Posterior cingulate gyrus (tissue), 11 donors: ENCODE measurements at regions not wholly inside any gene's neighbourhood (a gene's known extent, or its start where the extent isn't known, plus 50 kb on each side); places are given as distances from the start of the nearest gene placed in this dataset.

Source experiments
- DNase-seq, 10 donors: peaks; one replicate each; pipeline versions ENCODE4 v3.0.0 to v3.0.0-alpha.2; 2020 to 2021; ENCODE audit warnings: mixed read lengths in 3 of 10
- intact Hi-C: fragments of 100-400 bp; cut with DNase I; formaldehyde crosslinking; loops from one replicate; pipeline ENCODE4 v1.15.1; 2023

- no peak for DNase-seq
- intact Hi-C loops = no loop called here
These were observed 303.6 kb downstream of the SP3 start for GRCh38 chr2:173661586-173661985.

GRCh38 chr2:173663353-173663752 is 301.8 kb downstream of the SP3 start:
- DNase-seq = peak in 1 of 10 donors; percentile 38
- intact Hi-C loops = no loop called here

DNA sequence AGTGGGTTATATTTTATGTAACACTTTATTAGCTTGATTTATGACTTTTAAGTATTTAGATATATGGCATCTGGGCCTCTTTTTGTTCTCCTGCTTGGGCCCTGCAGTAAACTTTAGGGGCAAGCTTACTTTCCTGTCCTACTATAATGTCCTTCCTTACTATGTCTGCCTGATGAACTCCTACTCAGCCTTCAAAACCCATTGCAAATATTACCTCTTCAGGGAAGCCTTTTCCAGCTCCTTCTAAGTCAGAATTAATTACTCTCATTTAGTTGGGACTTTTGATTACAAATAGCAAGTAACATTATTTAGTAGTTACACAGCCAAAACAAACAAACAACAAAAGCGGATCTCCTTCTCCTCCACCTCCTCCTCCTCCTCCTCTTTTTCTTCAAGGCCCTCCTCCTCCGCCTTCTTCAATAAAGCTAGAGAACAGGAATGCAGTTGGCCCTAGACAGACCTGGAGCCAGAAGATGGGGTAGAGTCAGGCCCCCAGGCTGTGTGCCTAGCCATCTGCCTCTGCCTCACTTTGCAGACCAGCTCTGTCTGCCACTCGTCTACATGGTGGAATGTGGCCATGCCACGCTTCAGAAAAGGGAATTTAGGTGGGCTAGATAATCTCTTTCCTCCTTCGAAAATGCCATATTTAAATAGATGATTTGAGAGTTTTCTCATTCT is 301.2 kb downstream of the SP3 start:
- intact Hi-C loops = no loop called here
- DNase-seq = no peak

DNA sequence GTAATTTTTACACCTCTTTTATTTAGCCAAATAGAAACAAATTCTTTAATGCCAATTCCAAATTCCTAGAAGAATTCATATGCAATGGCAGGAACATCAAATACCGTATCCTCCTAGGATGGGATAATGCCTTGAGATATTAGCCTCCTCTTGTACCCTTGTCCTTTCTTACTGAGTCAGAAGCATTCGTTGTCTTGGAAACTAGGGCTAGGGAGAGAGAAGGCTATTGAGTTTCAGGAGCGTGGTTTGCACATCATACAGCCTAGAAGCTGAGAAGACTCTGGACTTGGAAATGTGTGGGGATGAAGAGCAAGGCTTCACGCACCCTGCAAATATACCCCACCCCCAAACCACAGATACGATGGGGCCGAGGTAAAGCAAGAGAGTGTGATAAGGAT is 300.7 kb downstream of the SP3 start:
- no peak for DNase-seq
- intact Hi-C loops = no loop called here

DNA sequence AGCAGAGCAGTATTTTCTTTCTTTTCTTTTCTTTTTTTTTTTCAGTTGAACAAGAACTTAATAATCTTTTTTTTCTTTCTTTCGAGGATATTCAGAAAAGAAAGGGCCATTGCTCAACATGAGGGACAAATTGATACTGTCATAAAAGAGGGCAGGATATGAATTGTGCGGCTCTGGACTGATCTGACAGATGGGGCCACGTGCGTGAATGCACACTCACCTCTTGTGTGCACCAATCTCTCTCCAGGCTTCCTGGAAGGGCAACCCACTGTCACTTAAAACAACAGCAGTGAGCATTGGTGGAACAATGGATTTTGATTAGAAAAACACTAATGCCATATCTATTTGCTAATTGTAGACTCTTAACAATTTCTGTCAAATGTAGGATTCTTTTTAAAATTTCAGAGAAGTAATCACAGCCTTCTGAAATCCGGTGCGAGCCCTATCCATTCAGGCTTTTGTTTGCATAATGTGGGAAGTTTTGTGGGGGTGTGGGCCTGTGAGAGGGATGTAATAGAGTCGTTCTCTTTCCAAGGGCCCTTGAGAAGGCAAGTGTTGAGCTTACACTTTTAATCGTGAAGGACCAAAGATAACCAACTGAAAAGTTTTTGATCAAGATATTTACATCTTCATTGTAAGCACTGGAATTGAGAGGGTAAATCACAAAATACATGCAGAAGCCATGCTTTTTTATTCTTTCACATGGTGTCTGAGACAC is 298.8 kb downstream of the SP3 start:
- DNase-seq = no peak

DNA sequence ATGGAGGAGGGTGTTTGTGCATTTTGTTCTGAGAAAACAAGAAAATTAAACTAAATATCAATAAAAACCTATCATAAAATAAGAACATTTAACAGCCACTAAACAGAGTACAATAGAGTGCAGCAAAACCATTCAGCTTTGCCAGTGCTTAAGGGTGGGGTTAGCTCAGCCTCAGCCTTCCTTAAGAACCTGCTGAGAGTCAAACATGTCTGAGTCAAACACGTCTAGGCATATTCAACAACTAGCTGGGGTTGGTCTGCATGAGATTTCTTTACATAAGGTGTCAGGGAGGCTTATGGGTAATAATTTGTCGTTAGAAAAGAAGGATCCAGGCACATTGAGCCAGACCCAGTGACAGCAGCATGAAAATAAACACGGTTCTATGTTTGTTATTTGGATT is 298.2 kb downstream of the SP3 start:
- intact Hi-C loops = no loop called here
- no peak for DNase-seq

More for the DNA sequence above, 298.8 kb downstream of the SP3 start:
- intact Hi-C loops = no loop called here

- intact Hi-C loops = no loop called here
- DNase-seq = no peak
These were observed 297.8 kb downstream of the SP3 start for GRCh38 chr2:173667415-173667814.

- no peak for DNase-seq
- intact Hi-C loops = no loop called here
These were observed 295.8 kb downstream of the SP3 start for GRCh38 chr2:173669271-173669853.

DNA sequence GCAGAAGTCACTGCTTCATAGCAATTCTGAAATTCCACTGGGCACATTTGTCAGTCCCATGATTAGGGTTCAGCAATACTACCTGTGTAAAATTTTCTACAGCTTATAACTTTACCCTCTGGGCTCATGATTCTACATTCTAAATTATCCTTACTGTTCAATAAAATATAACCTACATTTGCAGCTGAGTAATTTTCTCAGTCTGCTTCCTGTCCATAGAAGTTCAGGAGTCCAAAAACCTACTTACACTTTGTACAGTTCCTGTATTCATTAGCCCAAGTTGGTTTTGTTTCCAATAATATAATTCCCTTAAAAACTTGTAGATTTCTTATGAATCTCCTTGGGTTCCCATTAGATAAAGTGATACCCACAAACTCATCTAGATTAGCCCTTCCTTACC is 295.3 kb downstream of the SP3 start:
- intact Hi-C loops = no loop called here
- DNase-seq = no peak

- intact Hi-C loops = no loop called here
- no peak for DNase-seq
These were observed 292.4 kb downstream of the SP3 start for GRCh38 chr2:173672573-173673340.

GRCh38 chr2:173673640-173674039 is 291.5 kb downstream of the SP3 start:
- intact Hi-C loops = no loop called here
- DNase-seq = no peak

- DNase-seq = no peak
- intact Hi-C loops = no loop called here
These were observed 288.5 kb downstream of the SP3 start for GRCh38 chr2:173676647-173677046.

DNA sequence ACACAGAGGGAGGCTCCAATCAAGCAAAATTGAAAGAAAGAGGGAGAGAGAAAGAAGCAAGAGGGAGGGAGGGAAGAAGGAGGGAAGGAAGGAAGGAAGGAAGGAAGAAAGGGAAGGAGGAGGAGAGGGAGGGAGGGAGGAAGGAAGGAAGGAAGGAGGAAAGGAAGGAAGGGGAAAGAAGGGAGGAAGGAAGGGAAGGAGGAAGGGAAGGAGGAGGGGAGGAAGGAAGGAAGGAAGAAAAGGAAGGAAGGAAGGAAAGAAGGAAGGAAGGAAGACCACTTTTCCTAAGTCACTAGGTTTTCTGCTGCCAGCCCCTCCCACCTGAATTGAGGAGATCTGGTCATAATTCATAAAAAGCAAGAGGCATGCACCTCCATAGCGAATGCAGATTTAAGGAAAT is 287.0 kb downstream of the SP3 start:
- intact Hi-C loops = no loop called here
- DNase-seq = no peak

DNA sequence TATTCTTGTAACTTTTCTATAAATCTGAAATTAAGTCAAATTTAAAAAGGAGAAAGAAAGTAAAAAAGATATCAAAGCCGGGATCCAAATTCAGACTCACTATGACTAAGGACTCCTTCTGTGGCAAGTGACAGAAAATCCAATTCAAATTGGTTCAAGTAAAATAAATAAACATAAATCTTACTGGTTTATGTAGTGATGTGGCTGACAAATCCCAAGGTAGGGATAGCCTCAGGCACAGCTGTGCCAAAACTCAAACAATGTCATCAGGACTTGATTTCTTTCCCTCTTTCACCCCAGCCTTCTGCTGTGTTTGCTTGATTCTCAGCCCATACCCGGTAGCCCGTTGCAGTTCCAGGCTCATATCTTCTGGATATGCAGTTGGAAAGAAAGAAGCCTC is 284.6 kb downstream of the SP3 start:
- no peak for DNase-seq
- intact Hi-C loops = no loop called here

DNA sequence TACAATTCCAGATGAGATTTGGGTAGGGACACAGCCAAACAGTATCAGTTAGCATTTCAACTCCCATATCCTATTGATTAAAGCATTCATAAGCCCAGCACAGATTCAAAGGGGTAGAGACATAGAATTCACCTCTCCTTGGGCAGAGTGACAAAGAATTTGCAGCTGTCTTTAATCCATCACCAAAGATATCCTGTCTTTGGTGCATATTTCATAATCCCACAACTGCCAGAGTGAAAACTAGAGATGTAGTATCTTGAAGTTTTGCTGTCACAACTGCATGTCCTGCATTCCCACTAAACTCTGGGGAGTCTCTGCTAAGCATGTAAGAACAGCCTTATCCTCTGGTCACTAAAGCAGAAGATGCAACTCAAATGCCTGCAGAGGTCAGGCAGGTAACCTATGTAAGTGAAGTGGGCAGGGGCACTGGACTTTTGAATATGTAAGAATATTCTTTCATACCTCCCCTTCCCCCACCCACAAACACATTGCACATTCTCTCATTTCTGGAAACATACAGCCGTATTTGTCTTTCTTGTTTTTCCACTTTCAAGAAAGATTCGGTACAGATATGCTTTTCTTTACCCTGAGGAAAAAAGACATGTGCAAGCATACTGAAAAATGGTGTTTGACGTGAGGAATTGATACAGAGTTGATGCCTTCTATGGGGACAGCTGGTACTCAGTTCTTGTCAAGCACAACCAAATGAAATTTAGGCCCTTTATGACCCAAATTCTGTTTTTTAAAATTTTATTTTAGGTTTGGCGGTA is 283.1 kb downstream of the SP3 start:
- intact Hi-C loops = no loop called here
- no peak for DNase-seq

- no peak for DNase-seq
- intact Hi-C loops = no loop called here
These were observed 280.2 kb downstream of the SP3 start for GRCh38 chr2:173684896-173685459.

GRCh38 chr2:173690349-173690748 is 274.8 kb downstream of the SP3 start:
- no peak for DNase-seq
- intact Hi-C loops = no loop called here

DNA sequence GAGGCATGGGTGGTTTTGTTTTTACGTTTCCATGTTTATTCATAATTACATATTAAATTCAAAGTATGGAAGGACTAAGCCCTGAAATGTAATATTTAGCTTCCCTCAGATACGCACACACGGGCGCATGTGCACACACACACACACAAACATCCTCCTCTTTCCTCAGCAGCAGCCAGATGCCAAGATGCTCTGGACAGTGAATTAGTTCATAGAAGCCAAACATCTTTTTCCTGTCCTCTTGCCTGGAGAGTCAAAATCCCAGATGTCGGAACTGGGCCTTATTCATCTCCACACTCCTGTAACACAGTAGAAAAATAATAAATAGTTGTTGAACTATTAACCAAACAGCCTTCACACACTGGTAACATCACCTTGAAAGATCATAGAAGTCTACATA is 273.1 kb downstream of the SP3 start:
- intact Hi-C loops = no loop called here
- no peak for DNase-seq

DNA sequence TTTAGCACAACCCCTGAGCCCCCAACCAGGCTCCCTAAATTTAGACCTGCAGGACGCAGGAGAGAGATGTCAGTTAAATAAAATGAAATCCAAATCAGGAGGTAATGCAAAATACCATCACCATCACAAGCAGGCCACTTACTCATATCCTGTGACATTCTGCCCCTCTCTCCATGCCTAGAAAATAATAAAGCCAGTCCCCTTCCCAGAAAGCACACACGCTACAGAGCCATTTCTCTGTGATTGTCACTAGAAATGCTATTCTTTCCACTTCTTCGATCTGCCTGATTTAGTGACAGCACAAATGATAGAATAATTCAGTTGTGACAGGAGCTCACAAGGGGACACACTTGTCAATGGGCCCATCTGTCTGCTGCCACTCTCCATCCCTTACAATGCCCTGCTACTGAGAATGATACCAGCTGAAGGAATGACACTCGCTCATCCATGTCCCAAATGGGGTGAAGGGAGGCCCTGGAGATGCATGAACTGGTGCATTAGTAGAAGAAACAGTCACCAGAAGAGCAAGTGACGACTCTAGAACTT is 272.1 kb downstream of the SP3 start:
- intact Hi-C loops = no loop called here
- DNase-seq = no peak

GRCh38 chr2:173696274-173696673 is 268.9 kb downstream of the SP3 start:
- DNase-seq = peak in 1 of 10 donors; percentile 59
- intact Hi-C loops = no loop called here
